C4-2B (cell line): ENCODE measurements at regions not wholly inside any gene's neighbourhood (a gene's known extent, or its start where the extent isn't known, plus 50 kb on each side); places are given as distances from the start of the nearest gene placed in this dataset.

Experiments used
- ZFX ChIP-seq: fragments of 450-650 bp; IDR thresholded peaks from 2 replicates; pipeline ENCODE4 v1.6.1; 2017
- TF ChIP-seq, protein P1 (sequence below): fragments of 450-650 bp; conservative IDR thresholded peaks from 2 replicates; pipeline ENCODE4 v1.5.1; 2017; ENCODE audit warnings: mild to moderate bottlenecking

DNA sequence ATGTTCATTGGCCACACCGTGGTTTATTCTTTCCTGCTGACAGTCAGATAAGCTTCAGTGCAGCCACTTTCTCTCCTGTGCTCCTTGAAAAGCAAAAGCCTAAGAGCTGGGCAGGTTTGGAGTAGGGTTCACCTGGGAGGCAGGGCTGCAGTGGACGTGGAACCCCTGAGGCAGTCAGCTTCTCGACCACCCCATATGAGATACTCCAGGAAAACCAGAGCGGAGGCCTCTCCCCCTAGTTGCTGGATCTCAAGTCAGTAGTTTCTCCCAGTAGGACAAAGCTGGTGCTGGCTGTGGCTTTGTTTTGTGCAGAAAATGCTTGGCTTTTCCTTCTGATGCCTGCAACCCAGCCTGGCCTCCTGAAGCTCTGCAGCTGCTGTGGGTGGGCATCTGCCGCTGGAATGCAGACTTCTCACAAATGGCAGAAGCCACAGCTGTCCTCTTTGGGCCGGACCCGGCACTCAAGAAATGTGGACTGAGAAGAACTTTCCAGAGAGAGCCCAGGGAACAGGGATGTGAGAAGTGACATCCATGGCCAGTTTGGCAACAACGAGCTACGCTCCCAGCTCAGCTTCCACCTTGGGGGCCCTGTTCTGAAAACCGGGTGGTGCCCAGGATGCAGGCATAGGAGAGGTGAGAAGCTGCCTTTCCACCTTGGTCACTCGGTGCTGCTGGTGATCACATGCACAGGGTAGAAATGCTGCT, 276.6 kb upstream of the TCERG1L start:
- TF ChIP-seq, protein P1, sequence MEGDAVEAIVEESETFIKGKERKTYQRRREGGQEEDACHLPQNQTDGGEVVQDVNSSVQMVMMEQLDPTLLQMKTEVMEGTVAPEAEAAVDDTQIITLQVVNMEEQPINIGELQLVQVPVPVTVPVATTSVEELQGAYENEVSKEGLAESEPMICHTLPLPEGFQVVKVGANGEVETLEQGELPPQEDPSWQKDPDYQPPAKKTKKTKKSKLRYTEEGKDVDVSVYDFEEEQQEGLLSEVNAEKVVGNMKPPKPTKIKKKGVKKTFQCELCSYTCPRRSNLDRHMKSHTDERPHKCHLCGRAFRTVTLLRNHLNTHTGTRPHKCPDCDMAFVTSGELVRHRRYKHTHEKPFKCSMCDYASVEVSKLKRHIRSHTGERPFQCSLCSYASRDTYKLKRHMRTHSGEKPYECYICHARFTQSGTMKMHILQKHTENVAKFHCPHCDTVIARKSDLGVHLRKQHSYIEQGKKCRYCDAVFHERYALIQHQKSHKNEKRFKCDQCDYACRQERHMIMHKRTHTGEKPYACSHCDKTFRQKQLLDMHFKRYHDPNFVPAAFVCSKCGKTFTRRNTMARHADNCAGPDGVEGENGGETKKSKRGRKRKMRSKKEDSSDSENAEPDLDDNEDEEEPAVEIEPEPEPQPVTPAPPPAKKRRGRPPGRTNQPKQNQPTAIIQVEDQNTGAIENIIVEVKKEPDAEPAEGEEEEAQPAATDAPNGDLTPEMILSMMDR: no peak
- TF ChIP-seq ZFX: no peak
